Inferior parietal cortex (tissue), 1 donor: ENCODE measurements at regions not wholly inside any gene's neighbourhood (a gene's known extent, or its start where the extent isn't known, plus 50 kb on each side); places are given as distances from the start of the nearest gene placed in this dataset.

Experiments used
- DNase-seq: peaks from one replicate; pipeline ENCODE4 v3.0.0-alpha.2; 2016; ENCODE audit errors: extremely low spot score

DNA sequence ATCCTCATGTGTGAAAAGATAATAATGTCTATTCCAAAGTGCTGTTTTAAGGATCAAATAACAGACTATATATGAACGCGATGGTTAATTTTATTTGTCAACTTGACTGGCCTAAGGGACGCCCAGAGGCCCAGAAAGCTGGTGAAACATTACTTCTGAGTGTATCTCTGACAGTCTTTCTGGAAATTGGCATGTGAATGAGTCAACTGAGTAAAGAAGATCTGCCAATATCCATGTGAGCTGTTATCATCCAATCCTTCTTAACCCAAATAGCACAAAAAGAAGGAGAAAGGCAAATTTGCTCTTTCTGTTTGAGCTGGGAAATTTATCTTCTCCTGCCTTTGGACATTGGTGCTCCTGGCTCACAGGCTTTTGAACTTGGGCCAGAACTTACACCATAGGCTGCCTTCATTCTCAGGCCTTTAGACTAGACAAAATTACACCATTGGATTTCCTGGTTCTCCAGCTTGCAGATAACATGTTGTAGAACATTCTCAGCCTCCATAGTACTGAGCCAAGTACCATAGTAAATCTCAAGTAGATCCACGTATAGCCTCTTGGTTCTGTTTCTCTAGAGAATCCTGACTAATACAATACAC is 114.7 kb upstream of the DOCK10 start:
- no peak for DNase-seq

DNA sequence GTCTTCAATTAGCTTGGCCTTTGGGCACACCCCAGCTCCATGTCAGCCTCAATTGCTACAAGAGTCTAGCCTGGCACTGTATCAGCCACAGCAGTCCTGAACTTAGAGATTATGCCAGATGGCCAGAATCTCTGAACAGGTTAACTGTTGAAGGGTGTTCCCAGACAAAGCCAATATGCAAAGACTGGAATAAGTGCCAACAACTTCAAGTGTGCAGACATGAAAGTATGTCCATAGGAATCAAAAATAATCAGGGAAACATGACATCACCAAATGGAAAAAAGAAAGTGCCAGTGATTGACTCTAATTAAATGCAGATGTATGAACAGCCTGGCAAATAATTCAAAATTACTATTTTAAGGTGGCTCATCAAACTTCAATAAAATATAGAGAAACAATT is 98.5 kb upstream of the DOCK10 start:
- no peak for DNase-seq

DNA sequence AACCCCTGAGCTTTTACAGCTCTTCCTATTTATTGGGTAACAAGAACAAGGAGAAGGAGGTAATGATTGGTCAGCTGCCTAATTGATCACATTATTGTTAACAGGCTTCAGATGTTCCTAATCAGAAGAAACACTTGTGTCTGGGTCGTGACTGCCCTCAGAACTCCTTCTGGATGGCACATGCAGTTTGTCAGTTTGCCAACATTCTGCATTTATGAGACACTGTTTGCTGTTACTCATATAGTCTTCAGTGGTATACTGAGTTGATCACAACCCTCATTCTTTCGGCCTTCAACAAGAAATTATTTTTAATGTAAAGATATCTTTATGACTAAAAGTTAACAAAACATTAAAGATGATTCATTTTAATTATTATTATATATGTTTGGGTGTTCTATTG is 95.7 kb upstream of the DOCK10 start:
- no peak for DNase-seq

DNA sequence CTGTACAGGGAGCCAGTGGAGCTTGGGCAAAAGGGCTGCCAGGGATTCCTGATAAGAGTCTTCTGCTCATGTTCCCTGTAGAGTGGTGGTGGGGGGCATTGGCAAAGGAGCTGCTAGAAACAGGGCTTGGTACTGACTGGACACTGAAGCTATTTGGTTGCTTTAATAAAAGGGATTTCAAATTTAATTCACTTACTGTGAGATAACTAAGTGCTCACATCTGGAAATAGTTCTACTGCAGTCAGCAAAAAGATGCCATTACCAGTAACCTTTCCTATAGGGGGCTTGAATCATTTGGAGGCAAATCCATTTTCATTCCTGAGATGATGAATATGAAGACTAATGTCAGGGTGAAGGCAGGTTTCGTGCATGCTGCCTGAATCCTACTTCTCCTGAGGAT is 94.3 kb upstream of the DOCK10 start:
- DNase-seq: no peak

DNA sequence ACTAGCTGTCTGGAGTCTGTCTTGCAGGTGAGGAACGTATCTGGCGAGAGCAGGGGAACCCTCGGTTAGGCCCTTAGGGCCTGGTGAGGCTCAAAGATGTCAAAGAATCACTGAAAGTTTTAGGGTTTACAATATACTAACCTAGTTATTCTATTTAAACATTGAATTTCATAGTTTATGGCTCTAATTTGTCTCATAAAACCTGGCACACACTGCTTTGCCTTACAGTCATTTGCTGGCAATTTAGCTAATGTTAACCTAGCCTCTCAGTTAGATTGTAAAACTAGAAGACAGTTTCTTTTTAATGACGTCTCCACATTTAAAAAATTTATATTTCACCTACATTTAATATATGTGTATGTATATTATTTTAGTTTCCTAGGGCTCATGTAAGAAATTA is 89.6 kb upstream of the DOCK10 start:
- DNase-seq: no peak

DNA sequence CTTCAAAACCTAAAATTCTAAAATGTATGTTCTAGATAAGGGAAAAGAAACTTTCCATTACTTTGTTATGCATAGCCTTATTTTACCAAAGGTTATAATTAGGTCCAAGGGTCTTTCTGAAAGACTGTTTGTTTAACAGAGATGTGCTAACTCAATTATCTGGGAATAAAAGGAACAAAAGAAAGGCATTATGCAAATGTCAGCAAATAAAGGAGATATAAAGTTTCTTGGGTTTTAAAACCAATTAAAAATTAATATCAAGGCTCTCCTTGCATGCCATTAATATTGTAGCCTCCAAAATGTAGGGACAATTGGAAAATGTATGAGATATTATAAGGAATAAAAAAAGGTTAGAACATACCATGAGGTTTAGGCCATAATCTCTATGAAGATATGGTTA is 87.8 kb upstream of the DOCK10 start:
- no peak for DNase-seq

DNA sequence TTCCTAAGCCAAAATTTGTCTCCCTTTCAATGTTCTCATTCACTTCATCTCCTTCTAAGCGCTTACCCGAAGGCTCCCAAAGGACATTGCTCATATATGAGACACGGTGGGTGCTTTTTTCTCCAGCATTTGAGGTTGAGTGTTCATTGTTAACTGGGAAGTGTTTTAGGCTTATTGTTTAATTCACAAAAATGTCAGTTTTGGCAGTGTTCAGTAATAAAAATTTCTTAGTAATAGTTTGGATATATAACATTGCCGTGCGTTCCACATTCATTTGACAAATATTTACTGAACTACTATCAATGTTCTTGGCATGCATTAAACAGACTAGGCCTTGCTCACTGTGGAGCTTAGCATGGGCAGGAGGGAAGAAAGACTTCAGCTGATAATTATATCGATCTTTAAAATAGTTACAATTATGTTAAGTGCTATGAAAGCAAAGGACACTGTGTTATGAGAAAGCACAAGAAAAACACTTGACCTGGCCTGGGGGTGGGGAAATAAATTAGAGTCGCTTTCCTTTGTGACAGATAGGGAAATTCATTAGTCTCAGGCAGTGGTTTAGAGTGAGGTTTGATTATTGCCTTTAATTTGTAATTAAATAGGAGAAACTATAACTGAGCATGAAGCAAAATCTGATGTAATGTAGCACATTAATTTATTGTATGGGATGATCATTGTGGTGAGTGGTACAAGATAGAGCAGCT is 82.2 kb upstream of the DOCK10 start:
- no peak for DNase-seq

DNA sequence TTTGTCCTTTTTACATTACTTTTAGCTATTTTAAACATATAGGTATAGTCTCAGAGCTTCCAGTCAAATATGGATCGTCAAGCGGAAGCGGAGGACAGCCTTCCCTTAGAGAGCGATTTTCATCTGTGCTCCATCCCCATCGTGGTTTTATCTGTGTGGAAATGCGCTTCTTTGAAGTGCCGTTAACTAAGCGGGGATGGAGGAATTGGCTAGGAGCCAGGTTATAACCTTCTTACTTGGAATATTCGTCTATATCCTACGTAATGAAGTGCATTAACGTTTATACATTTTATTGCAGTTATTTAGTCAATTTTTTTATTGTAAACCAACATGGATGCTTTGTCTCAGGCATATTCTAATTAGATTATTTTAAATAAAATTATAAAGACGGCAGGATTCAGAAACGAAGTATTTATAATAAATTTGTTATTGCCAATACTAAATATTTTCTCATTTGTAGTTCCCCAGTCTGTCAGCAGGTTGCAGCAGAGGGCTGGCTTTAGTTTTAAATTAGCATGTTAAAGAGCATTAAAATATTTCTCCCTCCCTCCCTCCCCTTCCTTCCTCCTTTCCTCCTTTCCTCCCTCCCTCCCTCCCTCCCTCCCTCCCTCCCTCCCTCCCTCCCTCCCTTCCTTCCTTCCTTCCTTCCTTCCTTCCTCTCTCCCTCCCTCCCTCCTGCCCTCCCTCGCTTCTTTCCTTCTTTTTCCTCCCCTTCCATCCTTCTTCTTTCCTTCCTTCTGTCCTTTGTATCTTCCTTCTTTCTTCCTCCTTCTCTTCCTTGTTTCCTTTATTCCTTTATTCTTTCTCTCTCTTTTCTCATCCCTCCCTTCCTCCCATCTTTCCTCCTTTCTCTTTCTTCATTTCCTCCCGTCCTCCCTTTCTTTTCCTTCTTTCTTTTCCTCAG is 80.6 kb upstream of the DOCK10 start:
- no peak for DNase-seq

DNA sequence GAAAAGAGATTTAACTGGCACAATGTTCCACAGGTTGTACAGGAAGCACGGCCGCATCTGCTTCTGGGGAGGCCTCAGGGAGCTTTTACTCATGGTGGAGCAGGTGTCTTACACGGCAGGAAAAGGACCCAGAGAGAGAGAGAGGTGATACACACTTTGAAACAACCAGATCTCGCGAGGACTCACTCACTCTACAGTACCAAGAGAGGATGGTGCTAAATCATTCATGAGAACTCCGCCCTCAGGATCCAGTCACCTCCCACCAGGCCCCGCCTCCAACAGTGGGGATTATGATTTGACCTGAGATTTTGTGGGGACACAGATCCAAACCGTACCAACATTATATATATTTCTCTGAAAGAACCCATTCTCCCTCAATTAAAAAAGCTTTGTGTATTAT is 79.7 kb upstream of the DOCK10 start:
- no peak for DNase-seq

DNA sequence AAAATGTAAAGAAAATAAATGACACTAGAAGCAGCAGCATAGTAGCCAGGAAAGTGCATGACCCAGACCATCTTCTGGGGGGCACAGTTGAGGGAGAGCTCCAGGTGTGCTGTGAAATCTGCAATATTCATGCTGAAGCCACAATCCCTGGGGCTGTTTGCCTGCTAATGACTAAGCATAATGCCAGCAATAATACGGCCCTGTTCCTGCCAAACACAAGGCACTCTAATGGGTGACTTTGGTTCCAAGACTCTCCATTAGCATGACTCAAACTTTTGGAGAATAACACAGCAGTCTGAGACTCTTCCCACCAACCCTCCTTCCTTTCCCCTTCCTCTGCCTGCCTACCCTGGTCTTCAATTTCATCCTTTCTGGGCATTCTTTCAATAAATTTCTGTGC is 77.9 kb upstream of the DOCK10 start:
- DNase-seq: no peak

DNA sequence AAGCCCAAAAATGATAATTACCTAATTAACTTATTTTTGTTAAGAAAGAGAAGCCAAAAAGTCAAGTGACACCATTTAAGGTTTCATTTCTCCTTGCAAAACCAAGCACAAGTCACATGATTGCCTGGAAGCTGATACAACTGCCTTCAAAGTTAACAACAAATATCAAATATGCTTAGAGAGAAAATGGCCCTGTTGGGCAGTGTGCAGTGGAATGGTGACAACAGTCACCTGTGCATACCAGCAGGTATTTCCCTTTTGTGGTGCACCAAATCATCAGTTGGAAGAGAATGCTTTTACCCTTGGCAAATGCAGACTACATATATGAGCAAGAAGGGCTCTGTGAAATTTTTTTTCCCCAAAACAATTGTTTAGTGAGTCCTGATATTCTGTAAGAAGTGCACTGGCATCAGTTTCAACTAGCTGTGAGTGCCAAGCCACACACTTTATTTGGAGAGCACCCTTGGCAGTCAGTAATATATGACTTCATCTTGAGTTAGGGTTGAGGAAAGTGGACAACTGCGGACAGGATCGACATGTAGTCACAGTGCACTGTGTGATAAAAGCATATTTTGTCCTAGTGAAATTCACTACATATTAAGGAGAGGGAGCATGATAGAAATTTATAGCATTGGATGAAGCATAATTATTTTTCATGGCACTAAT is 74.9 kb upstream of the DOCK10 start:
- no peak for DNase-seq

DNA sequence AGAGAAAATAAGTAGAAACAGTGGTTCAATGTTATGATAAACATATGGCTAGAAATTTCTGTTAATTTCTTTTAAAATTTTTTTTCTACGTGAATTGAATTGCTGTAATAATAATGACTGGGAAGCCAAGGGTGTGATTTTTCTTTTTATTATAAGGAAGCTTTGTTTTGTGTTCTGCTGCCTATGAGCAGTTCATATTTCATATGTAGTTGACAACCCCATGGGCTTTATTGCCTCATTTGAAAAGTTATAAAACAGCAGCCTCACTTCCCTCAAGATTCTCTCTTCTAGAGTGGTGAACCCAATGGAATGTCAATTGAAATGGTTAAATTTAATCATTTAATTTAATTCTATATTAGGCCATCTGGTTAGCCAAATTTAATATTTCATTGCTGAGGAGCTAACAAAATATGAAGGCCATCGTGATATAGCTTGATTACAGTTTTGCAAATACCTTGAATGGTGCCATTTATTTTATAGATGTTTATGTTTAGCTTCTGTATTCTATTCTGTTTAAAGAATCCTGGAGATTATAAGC is 72.6 kb upstream of the DOCK10 start:
- no peak for DNase-seq

DNA sequence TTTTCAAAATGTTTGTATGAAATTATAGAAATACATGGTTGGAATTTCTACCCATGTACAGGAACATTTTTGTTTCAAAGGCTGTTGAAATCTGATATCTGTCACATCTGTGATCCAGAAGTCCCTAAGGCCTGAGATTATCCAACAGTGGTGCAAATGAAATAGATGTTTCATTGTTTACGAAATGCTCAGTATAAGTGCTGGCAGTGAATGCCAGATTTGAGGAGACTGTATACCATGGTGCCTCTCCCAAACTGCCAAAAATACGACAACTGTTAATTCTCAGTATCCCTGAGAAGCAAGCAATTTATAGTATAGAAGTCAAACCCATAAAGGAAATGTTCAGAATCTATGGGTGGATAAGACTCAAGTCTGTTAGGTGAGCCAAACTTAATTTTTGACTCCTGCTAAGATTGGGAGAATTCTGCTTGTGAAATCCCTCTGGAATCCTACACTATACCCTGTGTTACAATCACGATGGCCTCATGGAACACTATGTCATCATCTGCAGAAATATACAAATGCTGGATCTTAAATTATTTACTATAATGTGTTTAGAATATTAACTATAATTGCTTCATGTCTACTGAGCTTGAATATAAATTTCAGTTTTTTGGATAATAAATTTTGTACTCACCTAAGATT is 71.2 kb upstream of the DOCK10 start:
- no peak for DNase-seq

DNA sequence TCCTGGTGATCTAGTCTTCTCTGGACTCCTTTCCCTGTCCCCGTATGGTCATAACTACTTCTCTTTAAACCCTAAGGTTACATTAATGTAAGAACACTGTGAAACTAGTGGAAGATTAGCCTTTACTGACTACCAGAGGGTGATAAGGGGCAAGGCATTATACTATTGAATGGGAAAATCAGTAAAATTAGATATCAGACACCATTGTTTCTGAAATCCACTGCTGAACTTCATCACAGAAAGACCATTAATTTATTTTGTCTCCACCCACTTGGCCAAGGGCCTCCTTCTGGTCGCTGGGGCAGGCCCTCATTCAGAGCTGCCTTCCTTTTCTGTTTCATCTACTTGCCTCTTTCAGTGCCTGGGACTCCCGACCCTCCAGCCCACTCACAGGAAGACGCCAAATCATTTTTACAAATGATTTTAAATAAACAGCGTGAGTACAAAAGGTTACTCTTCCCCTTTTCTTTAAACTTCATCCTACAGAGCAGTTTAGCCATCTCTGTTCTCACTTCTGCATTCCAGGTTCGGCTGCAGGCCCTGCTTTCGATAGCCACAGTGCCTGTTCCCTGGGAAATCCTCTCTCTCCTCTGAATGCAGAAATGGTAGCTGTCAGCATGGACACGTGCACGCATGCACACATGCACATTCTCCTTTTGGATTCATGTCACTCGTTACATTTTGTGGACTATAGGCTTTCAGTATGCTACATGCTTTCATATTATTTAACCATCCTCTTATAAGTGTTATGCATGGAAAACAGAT is 70.3 kb upstream of the DOCK10 start:
- no peak for DNase-seq

DNA sequence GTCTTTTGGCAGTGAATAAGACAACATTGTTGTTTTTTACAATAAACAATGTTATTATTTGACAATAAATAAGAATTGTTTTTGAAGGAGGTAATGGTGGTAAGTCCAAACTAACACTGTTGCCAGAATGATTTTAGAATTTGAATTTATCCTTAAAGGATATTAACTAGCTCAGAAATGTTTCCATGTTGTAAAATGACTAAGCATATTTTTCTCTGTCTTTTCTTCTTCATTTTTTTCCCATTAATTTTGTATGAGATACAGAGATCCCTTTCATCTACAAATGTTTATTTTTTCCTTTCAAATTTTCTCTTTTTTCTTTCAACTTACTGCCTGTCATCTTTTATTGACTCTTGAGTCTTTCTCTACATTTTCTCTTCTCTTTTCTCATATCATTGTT is 66.5 kb upstream of the DOCK10 start:
- DNase-seq: no peak

DNA sequence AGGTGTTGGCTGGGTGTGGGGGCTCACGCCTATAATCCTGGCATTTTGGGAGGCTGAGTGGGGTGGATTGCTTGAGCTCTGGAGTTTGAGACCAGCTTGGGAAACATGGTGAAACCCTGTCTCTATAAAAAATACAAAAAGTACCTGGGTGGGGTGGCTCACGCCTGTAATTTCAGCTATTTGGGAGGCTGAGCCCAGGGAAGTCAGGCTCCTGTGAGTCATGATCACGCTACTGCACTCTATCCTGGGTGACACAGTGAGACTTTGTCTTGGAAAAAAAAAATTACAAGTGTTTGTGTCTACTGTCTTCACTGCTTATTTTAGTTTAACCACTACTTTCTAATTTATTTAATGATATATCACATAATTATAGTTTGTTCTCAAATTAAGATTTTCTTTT is 62.7 kb upstream of the DOCK10 start:
- no peak for DNase-seq

DNA sequence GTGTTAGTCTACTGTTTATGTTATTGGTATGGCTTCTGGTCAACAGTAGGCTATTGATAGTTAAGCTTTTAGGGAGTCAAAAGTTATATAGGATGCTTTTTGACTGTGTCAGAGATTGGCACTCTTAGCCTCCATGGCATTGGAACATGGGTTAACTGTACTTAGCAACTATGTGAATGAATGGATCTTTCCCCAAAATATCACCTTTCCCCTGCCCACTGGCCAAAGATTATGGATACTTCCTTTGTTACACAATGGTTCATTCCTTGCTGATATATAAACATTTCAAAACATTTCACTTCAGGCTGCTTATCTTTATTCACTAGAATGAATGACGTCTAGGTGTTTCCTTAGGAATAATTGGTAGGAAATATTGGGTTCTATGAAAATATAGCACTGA is 62.1 kb upstream of the DOCK10 start:
- DNase-seq: no peak

DNA sequence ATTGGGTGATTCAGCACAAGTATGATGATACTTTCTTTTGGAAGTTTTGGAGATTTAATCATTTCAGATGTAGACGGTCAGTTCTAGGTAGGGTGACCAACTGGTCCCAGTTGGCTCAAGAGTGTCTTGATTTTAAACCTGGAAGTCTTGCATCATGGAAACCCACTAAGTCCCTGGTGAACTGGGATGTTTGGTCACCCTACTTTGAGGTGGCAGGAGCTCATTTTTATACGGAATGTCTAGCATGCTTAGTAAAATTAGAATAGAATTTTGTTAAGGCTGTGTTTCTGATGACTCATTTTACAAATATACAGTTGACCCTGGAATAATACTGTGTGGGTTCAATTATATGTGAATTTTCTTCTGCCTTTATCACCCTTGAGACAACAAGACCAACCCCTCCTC is 61.5 kb upstream of the DOCK10 start:
- no peak for DNase-seq

DNA sequence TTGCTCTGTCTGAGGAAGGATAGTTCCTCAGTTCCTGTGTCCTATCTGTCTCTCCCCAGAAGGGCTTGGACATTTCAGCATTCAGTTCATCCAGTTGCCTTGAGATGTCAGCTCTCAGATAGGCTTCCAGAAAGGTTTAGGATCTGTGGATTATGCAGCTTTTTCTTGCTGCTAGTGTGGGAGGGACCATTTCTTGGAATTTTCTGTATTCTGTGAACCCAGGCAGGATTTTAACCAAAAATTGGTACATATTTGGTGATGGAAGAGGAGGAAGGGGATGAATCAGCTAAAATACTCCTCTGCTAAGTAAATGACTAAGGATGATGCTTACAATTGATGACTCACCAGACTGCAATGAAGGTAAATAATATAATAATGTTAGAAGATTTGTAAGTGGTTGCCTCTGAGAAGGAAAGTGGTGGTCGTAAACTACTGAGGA is 58.6 kb upstream of the DOCK10 start:
- no peak for DNase-seq

DNA sequence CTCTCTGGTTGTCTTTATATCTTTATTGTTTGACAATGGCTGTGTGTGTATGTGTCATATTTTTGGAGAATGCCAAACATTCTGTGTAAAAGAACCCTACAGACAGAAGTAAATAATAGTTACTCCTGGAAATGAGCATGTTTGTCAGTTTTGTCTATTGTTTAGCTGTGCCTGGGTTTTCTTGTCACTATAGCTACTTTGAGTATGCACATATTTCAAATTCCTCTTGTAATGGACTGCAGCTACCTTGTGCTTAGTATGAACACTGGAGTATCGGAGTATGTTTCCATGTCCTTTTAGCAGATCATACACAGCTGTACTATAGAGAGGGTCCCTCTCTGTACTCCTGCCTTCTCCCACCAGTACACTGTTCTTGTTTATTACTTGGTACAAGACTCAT is 58.0 kb upstream of the DOCK10 start:
- no peak for DNase-seq

DNA sequence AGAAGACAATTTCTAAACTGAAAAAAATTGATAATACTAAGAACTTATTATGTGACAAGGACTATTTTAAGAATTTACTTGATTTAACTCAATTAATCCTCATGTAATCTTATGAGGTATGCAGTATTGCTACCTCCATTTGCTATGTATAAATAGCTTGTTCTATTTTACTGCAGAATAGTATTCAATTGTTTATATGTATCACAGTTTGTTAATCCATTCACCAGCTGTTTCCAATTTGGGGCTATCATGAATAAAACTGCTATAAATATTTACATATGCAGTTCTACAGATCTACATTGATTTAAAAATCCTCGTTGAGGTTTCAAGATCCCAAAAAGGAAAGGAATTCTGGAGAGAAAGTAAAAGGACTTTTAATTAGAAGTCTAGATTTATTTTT is 54.8 kb upstream of the DOCK10 start:
- no peak for DNase-seq
